ENCODE measurements at regions not wholly inside any gene's neighbourhood (a gene's known extent, or its start where the extent isn't known, plus 50 kb on each side); places are given as distances from the start of the nearest gene placed in this dataset.
"Not testable (repeated sequence)": the region's sequence is repeated elsewhere in the genome, so short reads cannot be mapped to it uniquely, and the experiment has no call there.

DNA sequence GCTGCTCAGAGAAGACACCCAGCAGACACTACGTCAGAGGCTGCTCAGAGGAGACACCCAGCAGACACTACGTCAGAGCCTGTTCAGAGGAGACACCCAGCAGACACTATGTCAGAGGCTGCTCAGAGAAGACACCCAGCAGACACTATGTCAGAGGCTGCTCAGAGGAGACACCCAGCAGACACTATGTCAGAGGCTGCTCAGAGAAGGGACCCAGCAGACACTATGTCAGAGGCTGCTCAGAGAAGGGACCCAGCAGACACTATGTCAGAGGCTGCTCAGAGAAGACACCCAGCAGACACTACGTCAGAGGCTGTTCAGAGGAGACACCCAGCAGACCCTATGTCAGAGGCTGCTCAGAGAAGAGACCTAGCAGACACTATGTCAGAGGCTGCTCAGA is 92.0 kb upstream of the FRG1 start:
- H3K4me3 ChIP-seq (replicated peaks in 1 of 3); H3K27me3 ChIP-seq; DNase-seq; H3K9me3 ChIP-seq; intact Hi-C loops (cut with DNase I); H3K36me3 ChIP-seq; H3K4me1 ChIP-seq; H3K27ac ChIP-seq: not testable (repeated sequence)
- 46 to 50% methylated on average over 3 of the region's 3 CpGs for WGBS, 2 donors

- Histone ChIP-seq H3K4me1 (no peaks in the 10 kb centered on the region), H3K27ac (no peak overlapping the region), H3K4me3 (replicated peaks in 1 of 3) (no peak overlapping the region), H3K36me3 (no peaks in the 10 kb centered on the region), H3K9me3 (no peaks in the 10 kb centered on the region), H3K27me3 (no peaks in the 10 kb centered on the region)
- DNase-seq, result no peak
- TF ChIP-seq POLR2A (IDR thresholded peaks at IDR 0.05) (no peak), CTCF (IDR thresholded peaks at IDR 0.05) (no peak)
- intact Hi-C loops (cut with DNase I), result no loop called here
- 85 to 89% methylated on average over 3 of the region's 3 CpGs for WGBS, 2 donors
Measured at GRCh38 chr4:189850239-189850856, 90.3 kb upstream of the FRG1 start.

DNA sequence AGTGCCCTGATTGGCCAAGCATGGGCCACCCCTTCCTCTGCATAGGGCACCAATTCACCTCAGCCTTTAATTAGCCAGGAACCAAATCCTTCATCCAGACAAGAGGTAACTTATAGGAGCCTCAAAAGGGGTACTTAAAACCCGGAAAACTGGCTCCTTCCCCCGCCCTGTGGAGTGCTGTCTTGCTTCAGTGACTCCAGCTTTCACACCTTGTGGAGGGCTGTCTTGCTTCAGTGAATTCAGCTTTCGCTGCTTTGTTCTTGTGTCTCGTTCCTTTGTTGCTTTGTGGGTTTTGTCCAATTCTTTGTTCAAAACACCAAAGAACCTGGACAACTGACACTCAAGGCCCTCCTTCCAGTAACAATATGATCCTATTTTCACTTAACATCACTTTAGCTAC is 82.2 kb upstream of the FRG1 start:
- DNase-seq, result peak; percentile 38 to 55
- peaks cover 8 to 13% of the 10 kb centered on the region in 2 donors for H3K4me1 ChIP-seq
- TF ChIP-seq POLR2A (IDR thresholded peaks at IDR 0.05) (no peak), CTCF (IDR thresholded peaks at IDR 0.05) (no peak)
- intact Hi-C loops (cut with DNase I), result no loop called here
- H3K9me3 ChIP-seq, result no peaks in the 10 kb centered on the region
- no peaks in the 10 kb centered on the region for H3K27me3 ChIP-seq
- no peak overlapping the region for H3K27ac ChIP-seq
- H3K4me3 ChIP-seq (replicated peaks in 1 of 3), result no peak overlapping the region
- 27 to 54% methylated on average over 4 of the region's 4 CpGs for WGBS, 2 donors
- no peaks in the 10 kb centered on the region for H3K36me3 ChIP-seq

DNA sequence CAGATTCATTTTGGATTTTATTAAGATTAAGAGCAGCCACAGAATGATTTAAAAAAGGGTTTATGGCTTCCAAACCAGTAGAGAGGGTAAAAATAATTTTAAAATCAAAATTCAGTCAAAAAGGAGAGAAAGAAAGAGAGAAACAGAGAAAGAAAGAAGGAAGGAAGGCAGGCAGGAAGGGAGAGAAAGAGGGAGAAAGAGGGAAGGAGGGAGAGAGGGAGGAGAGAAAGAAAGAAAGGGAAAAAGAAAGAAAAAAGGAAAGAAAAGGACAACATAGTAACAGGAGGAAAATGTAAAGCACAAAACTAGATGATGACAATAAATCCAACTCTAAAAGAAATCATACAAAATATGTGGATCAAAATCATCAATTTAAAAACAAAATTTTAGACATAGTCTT is 79.6 kb upstream of the FRG1 start:
- no peaks in the 10 kb centered on the region for H3K27me3 ChIP-seq
- H3K27ac ChIP-seq, result no peak overlapping the region
- H3K4me1 ChIP-seq, result peaks cover 8 to 13% of the 10 kb centered on the region in 2 donors
- intact Hi-C loops (cut with DNase I), result no loop called here
- H3K4me3 ChIP-seq (replicated peaks in 1 of 3), result no peak overlapping the region
- no peaks in the 10 kb centered on the region for H3K36me3 ChIP-seq
- no peaks in the 10 kb centered on the region for H3K9me3 ChIP-seq
- DNase-seq, result no peak
- no peak for TF ChIP-seq POLR2A (IDR thresholded peaks at IDR 0.05)
- TF ChIP-seq CTCF (IDR thresholded peaks at IDR 0.05), result no peak

GRCh38 chr4:189869236-189869635 is 71.4 kb upstream of the FRG1 start:
- no peak for TF ChIP-seq CTCF (IDR thresholded peaks at IDR 0.05)
- no peak for TF ChIP-seq POLR2A (IDR thresholded peaks at IDR 0.05)
- H3K27me3 ChIP-seq, result no peaks in the 10 kb centered on the region
- intact Hi-C loops (cut with DNase I), result no loop called here

More at GRCh38 chr4:189869236-189869635, 71.4 kb upstream of the FRG1 start:
- no peak for DNase-seq
- WGBS, 2 donors, result 76 to 81% methylated on average over 7 of the region's 7 CpGs
- Histone ChIP-seq H3K9me3 (no peaks in the 10 kb centered on the region), H3K27ac (no peak overlapping the region), H3K4me1 (peaks cover 0 to 5% of the 10 kb centered on the region in 2 donors), H3K36me3 (no peaks in the 10 kb centered on the region), H3K4me3 (replicated peaks in 1 of 3) (no peak overlapping the region)

Data from thyroid gland (tissue), 4 donors.